ENCODE measurements at regions not wholly inside any gene's neighbourhood (a gene's known extent, or its start where the extent isn't known, plus 50 kb on each side); places are given as distances from the start of the nearest gene placed in this dataset.
"Not testable (repeated sequence)": the region's sequence is repeated elsewhere in the genome, so short reads cannot be mapped to it uniquely, and the experiment has no call there.

DNA sequence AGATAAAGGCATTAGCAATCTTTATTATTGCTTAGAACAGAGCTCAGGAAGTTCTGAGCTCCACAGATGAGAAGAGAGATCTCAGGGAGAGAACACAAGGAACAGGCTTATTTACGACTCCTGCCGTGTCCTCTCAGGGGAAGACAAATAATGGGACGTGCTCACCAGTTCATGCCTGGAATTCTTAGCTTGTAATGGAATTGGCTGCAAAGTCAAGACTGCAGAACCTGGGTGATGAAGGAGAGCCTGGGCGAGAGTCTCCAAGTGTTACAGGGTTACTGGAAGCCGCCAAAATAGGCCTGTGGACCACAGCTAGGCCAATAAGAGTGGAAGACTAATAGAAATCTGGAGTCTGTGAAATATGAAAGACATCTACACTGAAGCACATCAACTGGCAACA lies 174.5 kb upstream of the ADAMTSL1 start:
- DNase-seq = no peak

DNA sequence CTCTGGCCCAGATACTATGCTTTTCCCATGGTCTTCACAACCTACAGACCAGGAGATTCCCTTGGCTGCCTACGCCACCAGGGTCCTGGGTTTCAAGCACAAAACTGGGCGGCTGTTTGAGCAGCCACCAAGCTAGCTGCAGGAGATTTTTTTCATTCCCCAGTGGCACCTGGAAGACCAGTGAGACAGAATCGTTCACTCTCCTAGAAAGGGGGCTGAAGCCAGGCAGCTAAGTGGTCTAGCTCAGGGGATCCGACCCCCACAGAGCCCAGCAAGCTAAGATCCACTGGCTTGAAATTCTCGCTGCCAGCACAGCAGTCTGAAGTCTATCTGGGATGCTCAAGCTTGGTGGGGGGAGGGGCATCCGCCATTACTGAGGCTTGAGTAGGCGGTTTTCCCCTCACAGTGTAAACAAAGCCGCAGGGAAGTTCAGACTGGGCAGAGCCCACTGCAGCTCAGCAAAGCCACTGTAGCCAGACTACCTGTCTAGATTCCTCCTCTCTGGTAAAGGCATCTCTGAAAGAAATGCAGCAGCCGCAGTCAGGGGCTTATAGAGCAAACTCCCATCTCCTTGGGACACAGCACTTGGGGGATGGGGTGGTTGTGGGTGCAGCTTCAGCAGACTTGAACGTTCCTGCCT lies 168.7 kb upstream of the ADAMTSL1 start:
- DNase-seq = not testable (repeated sequence)

DNA sequence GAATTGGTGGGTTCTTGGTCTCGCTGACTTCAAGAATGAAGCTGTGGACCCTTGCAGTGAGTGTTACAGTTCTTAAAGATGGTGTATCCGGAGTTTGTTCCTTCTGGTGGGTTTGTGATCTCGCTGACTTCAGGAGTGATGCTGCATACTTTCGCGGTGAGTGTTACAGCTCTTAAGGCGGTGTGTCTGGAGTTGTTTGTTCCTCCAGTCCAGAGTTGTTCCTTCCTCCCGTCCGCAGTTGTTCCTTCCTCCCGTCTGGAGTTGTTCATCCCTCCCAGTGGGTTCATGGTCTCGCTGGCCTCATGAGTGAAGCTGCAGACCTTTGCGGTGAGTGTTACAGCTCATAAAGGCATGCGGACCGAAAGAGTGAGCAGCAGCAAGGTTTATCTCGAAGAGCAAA lies 159.6 kb upstream of the ADAMTSL1 start:
- DNase-seq = no peak

DNA sequence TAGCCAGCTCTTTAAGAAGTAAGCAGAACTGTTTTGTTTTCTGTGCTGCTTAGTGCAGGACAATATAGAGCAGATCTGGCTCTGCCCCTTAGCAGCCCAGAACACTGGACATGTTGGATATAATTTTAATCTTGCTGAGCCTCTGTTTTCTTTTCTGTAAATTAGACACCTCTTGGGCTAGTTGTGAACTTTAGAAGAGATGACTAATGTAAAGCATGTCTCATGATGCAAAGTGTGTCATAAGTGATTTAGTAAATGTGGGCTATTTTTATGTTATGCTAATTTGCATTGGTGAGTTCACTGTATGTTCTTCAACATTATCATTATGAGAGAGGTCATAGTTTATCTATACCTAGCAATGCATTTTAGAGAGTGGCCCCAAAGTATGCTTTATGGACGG lies 156.1 kb upstream of the ADAMTSL1 start:
- DNase-seq = no peak

DNA sequence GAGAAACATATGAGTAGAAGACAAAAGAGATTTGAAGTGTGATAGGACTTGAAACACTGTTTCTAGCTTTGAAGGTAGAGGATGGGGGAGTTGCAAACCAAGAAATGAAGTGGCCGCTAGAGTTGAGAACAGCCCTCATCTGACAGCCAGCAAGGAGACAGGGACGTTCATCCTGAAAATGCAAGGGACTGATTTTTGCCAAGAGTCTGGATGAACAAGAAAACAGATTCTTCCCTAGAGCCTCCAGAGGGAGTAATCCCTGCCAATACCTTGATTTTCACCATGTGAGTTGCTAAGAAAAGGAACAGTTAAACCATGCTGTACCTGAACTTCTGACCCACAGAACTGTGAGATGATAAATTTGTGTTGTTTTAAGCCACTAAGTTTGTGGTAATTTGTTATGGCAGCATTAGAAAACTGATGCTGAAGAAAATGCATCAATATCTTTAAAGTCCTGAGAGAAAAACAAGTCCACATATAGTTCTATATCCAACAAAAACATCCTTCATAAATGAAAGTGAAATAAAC lies 154.0 kb upstream of the ADAMTSL1 start:
- DNase-seq = no peak

DNA sequence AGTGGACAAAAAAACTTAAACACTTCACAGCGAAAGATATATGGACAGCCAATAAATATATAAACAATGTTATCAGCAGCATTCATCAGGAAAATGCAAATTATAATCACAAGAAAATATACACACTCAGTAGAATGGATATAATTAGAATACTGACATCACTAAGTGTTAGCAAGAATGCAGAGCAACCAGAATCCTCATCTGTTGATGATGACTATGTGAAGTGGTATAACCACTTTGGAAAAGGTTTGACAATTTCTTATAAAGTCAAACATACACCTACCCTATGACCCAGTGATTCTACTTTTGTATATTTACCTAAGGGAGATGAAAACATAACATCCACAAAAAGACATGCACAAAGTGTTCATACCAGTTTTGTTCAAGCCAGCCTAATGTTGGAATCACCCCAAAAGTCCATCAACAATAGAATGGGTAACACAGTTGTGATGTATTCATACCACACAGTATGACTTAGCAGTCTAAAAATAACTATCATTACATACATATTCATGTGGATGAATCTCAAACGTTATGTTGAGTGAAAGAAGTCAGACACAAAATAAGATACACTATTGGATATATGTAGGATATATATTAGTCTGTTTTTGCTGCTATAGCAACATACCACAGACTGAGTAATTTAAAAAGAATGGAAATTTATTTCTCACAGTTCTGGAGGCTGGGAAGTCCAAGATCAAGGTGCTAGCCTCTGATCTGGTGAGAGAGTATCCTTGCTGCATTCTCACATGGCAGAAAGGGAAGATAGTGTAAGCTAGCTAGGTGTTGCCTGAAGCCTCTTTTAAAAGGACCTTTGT lies 148.8 kb upstream of the ADAMTSL1 start:
- DNase-seq = no peak

DNA sequence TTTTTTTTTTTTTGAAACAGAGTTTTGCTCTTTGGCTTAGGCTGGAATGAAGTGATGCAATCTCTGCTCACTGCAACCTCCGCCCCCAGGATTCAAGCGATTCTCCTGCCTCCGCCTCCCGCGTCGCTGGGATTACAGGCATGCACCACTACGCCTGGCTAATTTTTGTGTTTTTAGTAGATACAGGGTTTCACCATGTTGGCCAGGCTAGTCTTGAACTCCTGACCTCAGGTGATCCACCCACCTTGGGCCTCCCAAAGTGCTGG lies 148.3 kb upstream of the ADAMTSL1 start:
- not testable (repeated sequence) for DNase-seq

DNA sequence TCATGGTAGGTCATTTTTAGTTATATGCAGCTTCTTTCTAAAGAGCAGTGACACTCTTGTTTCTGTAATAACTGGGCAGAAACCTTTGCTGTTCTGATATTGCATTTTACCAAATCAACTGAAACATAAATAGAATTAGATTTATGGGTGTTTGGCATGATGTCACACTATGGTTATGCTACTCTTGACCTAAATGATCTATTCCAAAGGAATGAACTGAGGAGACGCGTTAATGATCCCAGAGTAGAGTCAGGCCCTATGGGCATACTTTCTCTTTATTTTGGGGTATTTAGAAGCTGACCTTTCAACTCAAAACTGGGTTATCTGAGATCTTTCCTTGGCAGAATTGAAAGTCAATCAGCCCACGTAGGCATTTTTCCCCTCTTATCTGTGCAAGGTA lies 146.8 kb upstream of the ADAMTSL1 start:
- DNase-seq = no peak

DNA sequence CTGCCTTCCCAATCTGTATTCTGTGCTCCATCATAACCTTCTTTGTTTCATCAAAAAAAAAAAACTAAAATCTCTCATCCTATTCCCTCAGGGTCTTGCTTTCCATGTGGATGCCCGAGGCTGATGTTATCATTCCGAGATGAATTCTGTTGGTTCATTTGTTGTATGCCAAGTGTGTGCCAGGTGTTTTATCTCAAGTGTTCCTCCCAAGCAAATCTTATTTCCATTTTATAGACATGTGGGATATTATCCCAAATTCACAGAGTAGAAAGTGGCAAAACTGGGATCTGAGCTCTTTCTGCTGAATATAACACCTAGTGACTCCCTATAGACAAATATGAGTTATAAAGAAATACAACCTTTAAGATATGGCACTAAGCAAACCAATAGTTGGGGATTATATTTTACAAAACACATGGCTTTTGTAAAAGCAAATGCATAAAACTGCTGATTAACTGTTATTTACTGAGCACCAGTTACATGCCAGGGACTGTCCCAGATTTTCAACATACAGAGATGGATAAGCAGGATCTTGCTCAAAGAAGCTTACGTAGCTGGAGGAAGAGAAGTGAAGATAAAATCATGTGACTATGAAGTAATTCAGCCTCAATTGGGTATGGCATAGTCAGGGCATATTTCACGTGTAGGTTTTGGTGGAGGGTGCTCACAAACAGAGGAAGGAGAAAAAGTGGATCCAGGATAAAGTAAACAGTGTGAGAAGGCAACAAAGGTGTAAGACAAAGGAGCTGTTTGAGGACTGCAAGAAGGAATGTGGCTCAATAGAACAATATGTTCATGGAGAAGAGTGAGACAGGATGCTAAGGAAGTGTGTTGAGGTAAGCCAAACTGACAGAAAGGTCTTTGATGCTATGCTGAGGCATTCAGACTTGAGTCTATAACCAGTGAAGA lies 143.3 kb upstream of the ADAMTSL1 start:
- no peak for DNase-seq

DNA sequence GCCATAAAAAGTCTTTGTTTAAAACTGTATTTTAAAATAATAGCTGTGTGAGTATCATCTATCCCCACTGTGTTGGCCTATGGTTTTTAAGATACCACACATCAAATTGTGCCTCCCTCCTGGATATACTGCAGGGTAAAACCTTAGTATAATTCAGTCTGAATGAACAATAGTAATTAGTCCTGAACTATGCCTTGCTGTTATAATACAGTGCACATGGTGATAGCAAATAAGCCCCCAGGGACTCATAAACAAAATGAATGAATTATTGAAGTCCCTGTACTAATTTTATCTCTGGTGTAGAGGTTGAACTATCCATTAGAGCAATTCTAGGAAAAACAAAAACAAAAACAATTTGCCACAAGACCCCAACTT lies 142.7 kb upstream of the ADAMTSL1 start:
- no peak for DNase-seq

DNA sequence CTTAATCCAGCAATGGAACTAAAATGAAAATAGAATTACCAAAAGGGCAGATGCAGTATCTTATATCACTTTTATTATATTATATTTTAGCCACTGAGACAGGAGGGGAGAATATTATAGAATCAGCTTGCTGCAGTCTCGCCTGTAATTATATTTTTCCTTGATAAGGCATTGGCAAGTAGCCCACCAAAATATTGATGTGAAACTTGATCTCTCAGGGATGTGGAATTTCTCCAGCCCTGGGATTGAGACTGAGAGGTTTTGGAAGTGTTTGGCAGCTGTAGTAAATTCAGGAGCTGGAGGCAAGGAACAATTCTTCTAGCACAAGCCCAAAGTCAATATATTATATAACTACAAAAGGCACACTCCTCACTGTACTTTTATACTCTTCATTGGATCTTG lies 142.1 kb upstream of the ADAMTSL1 start:
- no peak for DNase-seq

DNA sequence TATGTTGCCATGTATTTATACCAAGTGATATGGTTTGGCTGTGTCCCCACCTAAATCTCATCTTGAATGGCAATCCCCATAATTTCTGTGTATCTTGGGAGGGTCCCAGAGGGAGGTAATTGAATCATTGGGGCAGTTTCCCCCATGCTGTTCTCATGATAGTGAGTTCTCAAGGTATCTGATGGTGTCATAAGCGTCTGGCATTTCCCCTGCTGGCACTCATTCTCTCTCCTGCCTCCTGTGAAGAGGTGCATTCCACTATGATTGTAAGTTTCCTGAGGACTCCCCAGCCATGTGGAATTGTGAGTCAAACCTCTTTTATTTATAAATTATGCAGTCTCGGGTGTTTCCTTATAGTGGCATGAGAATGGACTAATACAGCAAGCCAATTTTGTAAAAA lies 140.8 kb upstream of the ADAMTSL1 start:
- no peak for DNase-seq

DNA sequence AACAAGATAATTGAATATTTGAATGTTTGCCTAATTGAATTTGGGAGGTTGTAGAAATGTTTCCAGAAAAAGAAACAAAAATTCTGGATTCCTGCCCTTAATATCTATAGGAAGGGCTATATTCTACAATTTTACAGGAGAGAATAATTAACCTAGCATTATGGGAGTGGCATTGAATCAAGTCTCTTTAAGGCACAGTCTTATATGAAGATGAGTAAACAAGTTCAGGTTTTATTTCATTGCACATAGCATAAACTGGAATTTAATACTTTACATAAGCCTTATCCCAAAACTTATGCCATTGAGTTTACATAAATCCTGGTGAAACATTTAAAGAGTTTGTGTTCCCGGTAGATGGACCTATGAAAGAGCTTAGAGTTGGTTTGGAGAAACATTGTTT lies 138.1 kb upstream of the ADAMTSL1 start:
- DNase-seq = no peak

DNA sequence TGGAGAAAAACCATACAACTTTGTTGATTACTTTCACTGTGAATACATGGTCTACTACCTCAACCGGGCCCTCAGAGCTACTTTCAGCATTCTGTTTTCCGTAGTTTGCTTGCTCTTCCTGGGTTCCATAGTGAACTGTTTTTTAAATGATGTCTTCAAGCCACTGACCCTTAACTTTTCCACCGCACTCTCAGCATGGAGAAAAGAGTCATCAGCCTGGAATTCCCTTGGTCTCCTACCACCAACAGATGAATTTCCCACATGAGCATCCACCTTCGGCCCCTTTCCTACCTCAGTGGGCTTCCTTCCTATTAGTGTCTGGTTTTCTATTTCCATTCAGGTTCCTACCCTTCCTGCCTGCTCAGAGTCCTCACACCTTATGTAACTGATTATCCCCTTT lies 135.9 kb upstream of the ADAMTSL1 start:
- DNase-seq = no peak

DNA sequence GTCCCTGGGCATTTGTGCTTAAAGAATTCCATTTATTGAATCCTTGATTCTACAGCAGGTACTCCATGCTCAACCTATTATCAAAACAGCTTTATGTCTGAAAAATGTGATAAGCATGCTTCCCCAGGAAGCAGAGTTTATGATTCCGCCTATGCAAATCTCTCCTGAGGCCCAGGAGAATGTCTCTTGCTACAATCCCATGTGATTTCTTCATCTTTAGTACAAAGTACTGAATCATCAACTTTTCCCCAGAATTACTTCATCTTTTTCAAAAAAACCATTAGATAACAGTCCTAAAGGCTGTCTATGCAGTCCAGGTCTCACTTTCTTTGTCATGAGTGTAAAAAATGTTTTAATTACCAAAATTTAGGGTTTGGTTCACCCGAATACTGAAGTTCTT lies 130.2 kb upstream of the ADAMTSL1 start:
- DNase-seq = no peak

DNA sequence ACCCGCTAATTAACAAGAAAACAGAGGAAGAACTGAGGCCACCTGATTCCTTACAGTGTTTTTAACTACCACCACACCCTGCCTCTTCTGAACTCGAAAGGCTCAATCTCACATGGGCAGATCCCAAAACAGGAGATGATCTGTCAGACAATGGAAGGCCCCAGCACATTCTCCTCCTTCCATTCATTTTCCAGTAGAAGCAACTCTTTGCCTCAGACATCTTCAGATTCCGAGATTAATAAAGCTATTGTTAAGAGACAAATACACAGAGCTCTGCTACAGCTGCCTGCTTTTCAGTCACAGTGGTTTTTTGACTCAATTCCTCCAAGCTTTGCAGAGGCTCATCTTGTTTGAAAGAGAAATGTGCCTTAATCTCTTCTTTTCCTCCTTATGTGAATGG lies 127.2 kb upstream of the ADAMTSL1 start:
- DNase-seq = no peak

DNA sequence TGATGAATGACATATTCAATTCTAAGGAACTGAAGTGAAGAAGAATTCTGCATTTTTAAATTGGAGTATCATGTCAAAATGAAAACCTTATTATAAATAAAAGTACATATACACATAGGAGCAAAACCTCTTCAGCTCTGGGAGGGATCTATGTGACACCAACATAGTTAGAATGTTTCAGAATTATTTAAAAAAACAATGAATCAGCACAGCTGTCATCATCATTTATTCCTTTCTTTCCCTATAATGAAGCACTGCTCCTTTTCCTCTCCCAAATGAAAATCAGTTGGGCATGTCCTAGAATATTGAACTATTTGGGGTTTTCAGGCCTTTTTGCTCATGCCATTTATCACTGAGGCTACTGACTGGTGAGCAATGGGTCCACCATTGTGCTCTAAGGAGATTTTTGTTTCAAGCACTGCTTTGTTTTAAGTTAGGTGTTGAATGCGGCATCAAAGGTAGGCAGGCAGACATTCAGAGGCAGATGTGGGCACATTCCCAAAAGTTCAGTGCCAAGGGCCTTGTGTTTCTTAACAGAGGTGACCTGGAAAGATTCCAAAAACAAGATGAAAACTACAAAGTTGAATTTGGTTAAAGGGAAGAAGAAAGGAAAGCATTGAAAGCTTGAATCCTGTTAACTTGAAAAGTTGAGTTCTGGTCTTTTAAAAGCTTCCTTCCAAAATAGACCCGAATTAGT lies 126.4 kb upstream of the ADAMTSL1 start:
- no peak for DNase-seq

DNA sequence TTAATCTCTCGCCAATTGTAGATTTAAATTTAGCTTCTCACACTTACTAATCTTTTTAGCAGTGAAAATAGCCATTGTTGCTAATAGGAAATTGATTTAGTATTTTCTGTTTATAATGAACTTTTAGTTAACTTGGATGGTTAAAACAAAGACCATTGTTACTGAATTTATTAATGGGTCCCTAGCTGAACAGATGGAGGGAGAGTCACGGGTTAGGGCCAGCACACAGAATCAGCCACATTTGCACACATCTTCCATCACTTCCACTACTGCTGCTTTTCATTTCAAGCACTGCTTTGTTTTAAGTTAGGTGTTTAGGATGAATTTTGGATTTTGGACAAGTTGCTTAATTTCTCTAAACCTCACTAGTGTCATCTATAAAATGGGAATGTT lies 125.9 kb upstream of the ADAMTSL1 start:
- no peak for DNase-seq

DNA sequence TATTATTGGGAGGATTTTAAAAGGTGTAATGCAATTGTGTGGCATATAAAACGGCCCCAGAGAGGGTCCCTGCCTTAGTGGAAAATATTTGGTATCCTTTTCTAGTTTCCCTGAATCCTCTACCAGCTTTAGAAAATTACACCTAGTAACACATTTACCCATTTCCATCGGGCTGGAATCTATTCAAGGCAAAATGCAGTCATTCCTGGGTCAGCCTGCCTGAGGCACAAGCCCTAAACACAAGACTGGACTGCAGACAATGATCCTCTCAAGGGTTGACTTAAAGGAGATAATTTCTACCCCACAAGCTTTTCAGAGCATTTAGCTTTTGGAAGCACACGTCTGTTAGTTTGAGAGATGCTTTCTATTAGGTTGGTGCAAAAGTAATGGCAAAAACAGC lies 124.4 kb upstream of the ADAMTSL1 start:
- no peak for DNase-seq

DNA sequence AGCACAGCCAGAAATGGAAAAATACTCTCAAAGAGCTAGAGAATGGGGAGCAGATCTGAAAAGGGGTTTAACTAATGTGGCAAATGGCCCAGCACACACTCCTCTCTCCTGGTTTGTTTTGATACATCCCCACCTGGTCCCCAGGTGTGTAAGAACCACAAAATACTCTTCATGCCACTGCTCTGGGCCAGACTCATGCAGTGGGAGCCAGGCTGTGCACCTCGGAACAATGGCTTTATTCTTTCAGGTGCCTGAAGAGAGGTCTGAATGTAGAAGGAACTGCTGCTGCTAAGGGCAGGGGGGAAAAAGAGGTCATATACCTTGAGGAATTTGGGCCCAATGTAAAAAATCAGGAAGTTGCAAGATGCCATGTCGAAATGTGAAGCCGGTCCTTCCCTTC lies 123.9 kb upstream of the ADAMTSL1 start:
- DNase-seq = no peak

DNA sequence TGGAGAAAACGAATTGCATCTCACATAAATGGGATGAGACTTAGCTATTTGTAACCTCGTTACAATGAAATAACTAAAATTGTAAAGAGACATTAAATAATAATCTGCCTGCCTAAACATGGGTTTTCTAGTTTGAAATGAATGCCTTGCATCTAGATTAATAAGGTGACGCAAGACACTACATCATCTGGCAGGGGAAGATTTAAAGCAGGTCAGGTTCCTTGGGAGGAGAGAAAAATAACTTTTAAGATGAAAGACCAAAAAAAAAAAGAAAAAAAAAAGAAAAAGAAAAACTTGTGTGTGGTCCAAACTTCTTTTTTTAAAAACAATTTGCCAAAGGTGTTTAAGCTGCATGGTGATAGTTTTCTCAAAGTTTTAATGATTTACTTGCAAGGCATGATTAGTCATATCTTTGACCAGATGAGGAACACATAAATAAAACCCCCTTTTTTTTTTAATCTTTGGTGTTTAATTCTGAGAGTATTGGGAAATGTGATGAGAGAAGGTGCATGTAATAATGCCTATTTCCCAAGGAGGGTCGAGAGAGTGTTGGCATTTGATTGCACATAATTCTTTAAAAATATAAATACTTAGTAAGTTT lies 122.9 kb upstream of the ADAMTSL1 start:
- no peak for DNase-seq

DNA sequence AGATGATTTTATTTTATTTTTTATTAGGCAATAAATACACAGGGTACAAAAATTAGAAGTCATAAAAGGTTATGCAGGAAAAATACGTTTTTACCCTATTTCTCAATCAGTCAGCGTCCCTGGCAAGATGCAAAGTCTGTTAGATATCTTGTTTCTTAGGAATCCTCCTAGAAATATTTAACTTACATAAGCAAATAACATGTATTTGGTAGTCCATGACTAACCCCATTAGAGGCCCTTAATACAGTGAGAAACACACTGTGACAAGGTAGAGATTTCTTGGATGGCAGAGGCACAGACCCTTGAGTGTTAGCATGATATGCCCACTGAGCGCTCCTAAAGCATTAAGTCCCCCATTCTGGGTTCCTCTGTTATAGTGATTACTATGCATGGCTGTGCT lies 121.2 kb upstream of the ADAMTSL1 start:
- no peak for DNase-seq

DNA sequence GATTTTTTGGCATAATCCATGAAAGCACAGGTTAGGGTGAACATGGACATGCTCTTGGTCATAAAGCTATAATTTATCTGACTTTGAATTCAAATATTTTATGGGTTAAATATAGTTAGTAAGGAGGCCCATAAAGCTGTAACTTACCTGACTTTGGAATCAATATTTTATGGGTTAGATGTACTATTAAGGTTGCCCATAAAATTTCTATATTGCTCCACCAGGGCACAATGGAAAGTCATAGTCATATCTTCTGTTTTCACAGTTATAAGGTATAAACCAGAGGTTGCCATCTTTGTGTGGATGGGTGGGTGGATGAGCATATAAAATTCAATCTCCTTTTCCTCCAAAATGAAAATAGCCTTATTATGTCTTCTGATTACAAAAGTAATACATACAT lies 120.5 kb upstream of the ADAMTSL1 start:
- no peak for DNase-seq

All from activated CD4-positive, CD25-positive, alpha-beta regulatory T cell (primary cell).